Stomach (tissue), 4 donors: ENCODE measurements at regions not wholly inside any gene's neighbourhood (a gene's known extent, or its start where the extent isn't known, plus 50 kb on each side); places are given as distances from the start of the nearest gene placed in this dataset.

Source experiments
- POLR2A ChIP-seq, 4 donors: fragments of 450-650 bp; IDR thresholded peaks; one replicate each; pipeline ENCODE4 v1.6.1; 2016; ENCODE audit warnings: antibody characterized with exemption in 4 of 4, control low read depth in 2 of 4, mild to moderate bottlenecking in 1 of 4, moderate library complexity in 1 of 4
- POLR2AphosphoS5 ChIP-seq, 3 donors: sonication (generic); formaldehyde crosslinking; IDR thresholded peaks; one replicate each; pipeline ENCODE4 v1.6.1; 2016; ENCODE audit warnings: antibody characterized with exemption in 3 of 3
- TF ChIP-seq, protein P1 (sequence below), 7 experiments: fragments of 450-650 bp in 4 of 7; fragments of 200-600 bp in 3 of 7; sonication (generic) in 3 of 7; IDR thresholded peaks; one replicate each; pipeline ENCODE4 v1.5.1; 2016 to 2019; ENCODE audit warnings: antibody characterized with exemption in 7 of 7, control low read depth in 2 of 7, mild to moderate bottlenecking in 1 of 7

GRCh38 chr14:87115234-87115633 is 877.7 kb downstream of the GALC start:
- TF ChIP-seq POLR2A (IDR thresholded peaks at IDR 0.05) (no peak), POLR2AphosphoS5 (IDR thresholded peaks at IDR 0.05) (no peak)
- TF ChIP-seq, protein P1, sequence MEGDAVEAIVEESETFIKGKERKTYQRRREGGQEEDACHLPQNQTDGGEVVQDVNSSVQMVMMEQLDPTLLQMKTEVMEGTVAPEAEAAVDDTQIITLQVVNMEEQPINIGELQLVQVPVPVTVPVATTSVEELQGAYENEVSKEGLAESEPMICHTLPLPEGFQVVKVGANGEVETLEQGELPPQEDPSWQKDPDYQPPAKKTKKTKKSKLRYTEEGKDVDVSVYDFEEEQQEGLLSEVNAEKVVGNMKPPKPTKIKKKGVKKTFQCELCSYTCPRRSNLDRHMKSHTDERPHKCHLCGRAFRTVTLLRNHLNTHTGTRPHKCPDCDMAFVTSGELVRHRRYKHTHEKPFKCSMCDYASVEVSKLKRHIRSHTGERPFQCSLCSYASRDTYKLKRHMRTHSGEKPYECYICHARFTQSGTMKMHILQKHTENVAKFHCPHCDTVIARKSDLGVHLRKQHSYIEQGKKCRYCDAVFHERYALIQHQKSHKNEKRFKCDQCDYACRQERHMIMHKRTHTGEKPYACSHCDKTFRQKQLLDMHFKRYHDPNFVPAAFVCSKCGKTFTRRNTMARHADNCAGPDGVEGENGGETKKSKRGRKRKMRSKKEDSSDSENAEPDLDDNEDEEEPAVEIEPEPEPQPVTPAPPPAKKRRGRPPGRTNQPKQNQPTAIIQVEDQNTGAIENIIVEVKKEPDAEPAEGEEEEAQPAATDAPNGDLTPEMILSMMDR (IDR thresholded peaks at IDR 0.05): no peak
